Neutrophil (primary cell): ENCODE measurements at regions not wholly inside any gene's neighbourhood (a gene's known extent, or its start where the extent isn't known, plus 50 kb on each side); places are given as distances from the start of the nearest gene placed in this dataset.

Experiments used
- H3K27ac ChIP-seq: fragments of 200-600 bp; sonication (generic); 2 replicates; pipeline ENCODE4 v1.5.1; 2016; ENCODE audit warnings: mild to moderate bottlenecking, moderate library complexity
- H3K27me3 ChIP-seq: fragments of 200-600 bp; sonication (generic); 2 replicates; pipeline ENCODE4 v1.6.0; 2016; ENCODE audit warnings: mild to moderate bottlenecking
- H3K36me3 ChIP-seq: fragments of 200-600 bp; sonication (generic); 2 replicates; pipeline ENCODE4 v1.5.1; 2017
- H3K4me1 ChIP-seq, 2 experiments: fragments of 200-600 bp in 1 of 2; sonication (generic) in 1 of 2; 1 replicate in 1 of 2; 2 replicates in 1 of 2; pipeline versions ENCODE4 v1.5.1 to v1.6.1; 2013 to 2016; ENCODE audit warnings: low read depth in 1 of 2, low read length in 1 of 2, mild to moderate bottlenecking in 1 of 2, moderate library complexity in 1 of 2; ENCODE audit not compliant: control insufficient read depth in 1 of 2, insufficient read depth in 1 of 2
- H3K4me3 ChIP-seq, 2 experiments: fragments of 200-600 bp in 1 of 2; sonication (generic) in 1 of 2; 1 replicate in 1 of 2; 2 replicates in 1 of 2; pipeline ENCODE4 v1.5.1; 2013 to 2016; ENCODE audit warnings: low read depth in 1 of 2, low read length in 1 of 2, mild to moderate bottlenecking in 1 of 2, moderate library complexity in 1 of 2
- H3K9me3 ChIP-seq: fragments of 200-600 bp; sonication (generic); 2 replicates; pipeline ENCODE4 v1.5.1; 2016
- CTCF ChIP-seq: fragments of 200-600 bp; sonication (generic); IDR thresholded peaks from 2 replicates; pipeline ENCODE4 v1.5.1; 2016; ENCODE audit warnings: antibody characterized with exemption

DNA sequence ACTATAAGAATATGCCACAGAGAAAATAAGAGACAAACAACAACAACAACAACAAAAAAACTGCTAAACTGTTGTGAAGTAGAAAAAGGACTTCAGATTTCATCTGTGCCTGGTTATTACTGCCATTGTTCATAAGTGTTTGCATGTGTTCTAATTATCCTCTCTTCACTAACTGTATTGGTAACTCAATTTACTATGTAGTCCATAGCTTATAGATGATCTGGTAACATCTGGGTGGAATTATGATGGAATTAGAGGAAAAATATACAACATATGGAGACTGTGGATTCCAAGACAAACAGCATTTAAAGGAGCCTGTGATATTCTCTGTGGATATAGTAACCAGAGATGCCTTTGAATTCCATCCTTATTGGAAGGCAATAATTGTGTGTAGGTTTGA, 1891.5 kb upstream of the PIK3C3 start:
- H3K4me3 ChIP-seq: no peak overlapping the region
- H3K27me3 ChIP-seq: no peaks in the 10 kb centered on the region
- H3K9me3 ChIP-seq: no peaks in the 10 kb centered on the region
- H3K27ac ChIP-seq: no peak overlapping the region
- TF ChIP-seq CTCF: no peak
- H3K36me3 ChIP-seq: no peaks in the 10 kb centered on the region
- no peaks in the 10 kb centered on the region for H3K4me1 ChIP-seq

DNA sequence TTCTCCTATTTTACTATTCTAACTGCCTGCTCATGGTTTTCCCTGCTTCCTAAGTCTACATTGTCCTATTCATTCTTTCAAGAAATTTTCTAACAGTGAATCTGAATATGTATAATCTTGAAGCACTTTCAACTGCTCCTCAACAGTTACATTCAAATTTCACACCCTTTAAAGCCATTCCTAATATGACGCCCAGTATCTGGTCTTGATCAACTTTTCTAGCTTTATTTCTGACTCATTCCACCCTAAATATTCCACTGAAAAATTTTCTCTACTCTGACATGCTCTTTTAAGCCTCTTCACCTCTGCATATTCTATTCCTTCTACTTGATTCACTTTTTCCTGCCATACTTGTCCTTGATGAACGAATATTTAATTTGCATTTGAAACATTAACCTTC, 1893.9 kb upstream of the PIK3C3 start:
- Histone ChIP-seq H3K27me3 (no peaks in the 10 kb centered on the region), H3K36me3 (no peaks in the 10 kb centered on the region), H3K4me3 (no peak overlapping the region), H3K9me3 (no peaks in the 10 kb centered on the region), H3K27ac (no peak overlapping the region), H3K4me1 (no peaks in the 10 kb centered on the region)
- no peak for TF ChIP-seq CTCF

- no peaks in the 10 kb centered on the region for H3K9me3 ChIP-seq
- no peaks in the 10 kb centered on the region for H3K36me3 ChIP-seq
- no peaks in the 10 kb centered on the region for H3K4me1 ChIP-seq
- TF ChIP-seq CTCF: no peak
- H3K27me3 ChIP-seq: no peaks in the 10 kb centered on the region
- no peak overlapping the region for H3K4me3 ChIP-seq
- H3K27ac ChIP-seq: no peak overlapping the region
Measured at GRCh38 chr18:40060562-40060961, 1894.5 kb upstream of the PIK3C3 start.

- no peaks in the 10 kb centered on the region for H3K36me3 ChIP-seq
- no peaks in the 10 kb centered on the region for H3K27me3 ChIP-seq
- TF ChIP-seq CTCF: no peak
- H3K9me3 ChIP-seq: no peaks in the 10 kb centered on the region
- H3K4me1 ChIP-seq: no peaks in the 10 kb centered on the region
- H3K4me3 ChIP-seq: no peak overlapping the region
- H3K27ac ChIP-seq: no peak overlapping the region
Measured at GRCh38 chr18:40058811-40059570, 1896.0 kb upstream of the PIK3C3 start.

- no peak for TF ChIP-seq CTCF
- no peaks in the 10 kb centered on the region for H3K27me3 ChIP-seq
Measured at GRCh38 chr18:40056079-40056692, 1898.8 kb upstream of the PIK3C3 start.

More at GRCh38 chr18:40056079-40056692, 1898.8 kb upstream of the PIK3C3 start:
- Histone ChIP-seq H3K27ac (no peak overlapping the region), H3K36me3 (no peaks in the 10 kb centered on the region), H3K4me3 (no peak overlapping the region), H3K4me1 (no peaks in the 10 kb centered on the region), H3K9me3 (no peaks in the 10 kb centered on the region)
